ENCODE measurements at regions not wholly inside any gene's neighbourhood (a gene's known extent, or its start where the extent isn't known, plus 50 kb on each side); places are given as distances from the start of the nearest gene placed in this dataset.

GRCh38 chr5:124602925-124603650, 143.4 kb downstream of the ZNF608 start:
- Histone ChIP-seq H3K27ac (ENCODE audit: low read depth in 1 of 2, low read length in 2 of 2) (no peak overlapping the region), H3K9me3 (replicated peaks in 1 of 2; ENCODE audit: control insufficient read depth in 1 of 2, insufficient read depth in 1 of 2, low read length in 2 of 2) (no peaks in the 10 kb centered on the region), H3K4me1 (ENCODE audit: control insufficient read depth in 1 of 2, insufficient read depth in 2 of 2, low read length in 2 of 2) (no peaks in the 10 kb centered on the region), H3K9ac (ENCODE audit: insufficient read depth, low read length, poor library complexity, severe bottlenecking) (no peak overlapping the region), H3K36me3 (replicated peaks in 1 of 2; ENCODE audit: control insufficient read depth in 1 of 2, insufficient read depth in 2 of 2, low read length in 2 of 2) (no peaks in the 10 kb centered on the region), H4K20me1 (ENCODE audit: insufficient read depth, low read length) (no peaks in the 10 kb centered on the region), H3K79me2 (ENCODE audit: insufficient read depth, low read length) (no peaks in the 10 kb centered on the region), H3K27me3 (ENCODE audit: control insufficient read depth in 2 of 2, insufficient read depth in 2 of 2, low read length in 2 of 2) (peaks cover 0 to 2% of the 10 kb centered on the region in 2 donors), H3K4me3 (replicated peaks in 1 of 3; ENCODE audit: low read depth in 2 of 3, low read length in 3 of 3) (no peak overlapping the region), H2AFZ (ENCODE audit: insufficient read depth, low read depth, low read length, poor library complexity, severe bottlenecking) (no peak overlapping the region), H3K4me2 (replicated peaks; ENCODE audit: extremely low read depth, low read length, poor library complexity, severe bottlenecking) (no peak overlapping the region)
- Mint-ChIP-seq H3K4me1 (peaks cover 5% of the 10 kb centered on the region), H3K9me3 (no peaks in the 10 kb centered on the region), H3K4me3 (no peak overlapping the region), H3K27ac (no peak overlapping the region), H3K36me3 (no peaks in the 10 kb centered on the region), H3K27me3 (ENCODE audit: low read depth in 3 of 3) (no peaks in the 10 kb centered on the region)
- WGBS (ENCODE audit: insufficient coverage) = no CpG with 5 or more reads among the region's 1 CpG
- DNase-seq = no peak
- TF ChIP-seq CTCF (IDR thresholded peaks at IDR 0.05) = no peak
- intact Hi-C loops (cut with micrococcal nuclease) = no loop called here

GRCh38 chr5:124599028-124599973, 147.1 kb downstream of the ZNF608 start:
- no peaks in the 10 kb centered on the region for H3K36me3 Mint-ChIP-seq
- H4K20me1 ChIP-seq (ENCODE audit: insufficient read depth, low read length) = no peaks in the 10 kb centered on the region
- TF ChIP-seq CTCF (IDR thresholded peaks at IDR 0.05) = no peak
- no peaks in the 10 kb centered on the region for H3K4me1 ChIP-seq (ENCODE audit: control insufficient read depth in 1 of 2, insufficient read depth in 2 of 2, low read length in 2 of 2)
- peaks cover 0 to 2% (median 0%) of the 10 kb centered on the region in 7 donors for H3K9me3 Mint-ChIP-seq
- no peak for DNase-seq
- H3K79me2 ChIP-seq (ENCODE audit: insufficient read depth, low read length) = no peaks in the 10 kb centered on the region
- H3K27ac Mint-ChIP-seq = no peak overlapping the region
- H3K27me3 ChIP-seq (ENCODE audit: control insufficient read depth in 2 of 2, insufficient read depth in 2 of 2, low read length in 2 of 2) = peaks cover 0 to 2% of the 10 kb centered on the region in 2 donors
- H3K9me3 ChIP-seq (replicated peaks in 1 of 2; ENCODE audit: control insufficient read depth in 1 of 2, insufficient read depth in 1 of 2, low read length in 2 of 2) = no peaks in the 10 kb centered on the region
- WGBS (ENCODE audit: insufficient coverage) = 28% methylated on average over 4 of the region's 10 CpGs
- no peak overlapping the region for H3K4me3 ChIP-seq (replicated peaks in 1 of 3; ENCODE audit: low read depth in 2 of 3, low read length in 3 of 3)
- H3K27me3 Mint-ChIP-seq (ENCODE audit: low read depth in 3 of 3) = no peaks in the 10 kb centered on the region
- no peaks in the 10 kb centered on the region for H3K36me3 ChIP-seq (replicated peaks in 1 of 2; ENCODE audit: control insufficient read depth in 1 of 2, insufficient read depth in 2 of 2, low read length in 2 of 2)
- peak overlapping the region; percentile 24 for H2AFZ ChIP-seq (ENCODE audit: insufficient read depth, low read depth, low read length, poor library complexity, severe bottlenecking)
- H3K27ac ChIP-seq (ENCODE audit: low read depth in 1 of 2, low read length in 2 of 2) = no peak overlapping the region
- H3K4me3 Mint-ChIP-seq = no peak overlapping the region
- no peak overlapping the region for H3K9ac ChIP-seq (ENCODE audit: insufficient read depth, low read length, poor library complexity, severe bottlenecking)
- intact Hi-C loops (cut with micrococcal nuclease) = no loop called here
- H3K4me2 ChIP-seq (replicated peaks; ENCODE audit: extremely low read depth, low read length, poor library complexity, severe bottlenecking) = no peak overlapping the region
- peaks cover 5% of the 10 kb centered on the region for H3K4me1 Mint-ChIP-seq

Data from CD14-positive monocyte (primary cell).